ENCODE measurements at regions not wholly inside any gene's neighbourhood (a gene's known extent, or its start where the extent isn't known, plus 50 kb on each side); places are given as distances from the start of the nearest gene placed in this dataset.

DNA sequence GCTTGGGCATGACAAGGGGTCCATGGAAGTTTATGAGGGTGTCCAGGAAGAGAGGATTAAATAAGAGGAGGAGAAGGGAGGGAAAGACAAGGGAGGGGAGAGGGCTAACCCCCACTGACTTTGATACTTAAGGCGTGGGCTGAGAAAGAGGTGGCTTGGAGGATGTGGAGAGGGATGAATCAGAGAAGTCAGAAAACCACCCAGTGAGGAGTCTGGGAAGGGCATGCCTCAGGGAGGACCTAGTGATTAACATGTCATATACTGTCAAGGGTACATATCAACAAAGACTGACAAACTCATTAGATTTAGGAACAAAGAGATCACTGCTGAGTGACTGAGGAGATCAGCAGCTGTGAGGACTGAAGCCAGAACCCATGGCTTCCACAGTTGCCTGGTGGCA is 145.4 kb downstream of the IRX5 start:
- Histone ChIP-seq H3K4me1 (no peaks in the 10 kb centered on the region), H3K27me3 (ENCODE audit: low read depth) (no peaks in the 10 kb centered on the region), H3K9me3 (no peaks in the 10 kb centered on the region), H3K36me3 (replicated peaks) (no peaks in the 10 kb centered on the region), H3K4me3 (no peak overlapping the region)
- no peak for DNase-seq (ENCODE audit: low spot score in 2 of 2)
- in situ Hi-C loops (cut with MboI; ENCODE audit: low sequenced_read_pairs) = no loop called here

GRCh38 chr16:55077266-55077665 is 146.6 kb downstream of the IRX5 start:
- no peaks in the 10 kb centered on the region for H3K27me3 ChIP-seq (ENCODE audit: low read depth)
- DNase-seq (ENCODE audit: low spot score in 2 of 2) = no peak
- H3K4me1 ChIP-seq = no peaks in the 10 kb centered on the region
- H3K9me3 ChIP-seq = no peaks in the 10 kb centered on the region
- H3K4me3 ChIP-seq = no peak overlapping the region
- no peaks in the 10 kb centered on the region for H3K36me3 ChIP-seq (replicated peaks)
- in situ Hi-C loops (cut with MboI; ENCODE audit: low sequenced_read_pairs) = no loop called here

GRCh38 chr16:55078153-55078552 is 147.5 kb downstream of the IRX5 start:
- in situ Hi-C loops (cut with MboI; ENCODE audit: low sequenced_read_pairs) = no loop called here
- Histone ChIP-seq H3K36me3 (replicated peaks) (no peaks in the 10 kb centered on the region), H3K4me1 (no peaks in the 10 kb centered on the region), H3K4me3 (no peak overlapping the region), H3K9me3 (no peaks in the 10 kb centered on the region), H3K27me3 (ENCODE audit: low read depth) (no peaks in the 10 kb centered on the region)
- DNase-seq (ENCODE audit: low spot score in 2 of 2) = no peak

- H3K27me3 ChIP-seq (ENCODE audit: low read depth) = no peaks in the 10 kb centered on the region
- no peak for DNase-seq (ENCODE audit: low spot score in 2 of 2)
- in situ Hi-C loops (cut with MboI; ENCODE audit: low sequenced_read_pairs) = no loop called here
- H3K4me3 ChIP-seq = no peak overlapping the region
- no peaks in the 10 kb centered on the region for H3K4me1 ChIP-seq
- no peaks in the 10 kb centered on the region for H3K36me3 ChIP-seq (replicated peaks)
- no peaks in the 10 kb centered on the region for H3K9me3 ChIP-seq
These were observed 148.2 kb downstream of the IRX5 start for GRCh38 chr16:55078699-55079410.

DNA sequence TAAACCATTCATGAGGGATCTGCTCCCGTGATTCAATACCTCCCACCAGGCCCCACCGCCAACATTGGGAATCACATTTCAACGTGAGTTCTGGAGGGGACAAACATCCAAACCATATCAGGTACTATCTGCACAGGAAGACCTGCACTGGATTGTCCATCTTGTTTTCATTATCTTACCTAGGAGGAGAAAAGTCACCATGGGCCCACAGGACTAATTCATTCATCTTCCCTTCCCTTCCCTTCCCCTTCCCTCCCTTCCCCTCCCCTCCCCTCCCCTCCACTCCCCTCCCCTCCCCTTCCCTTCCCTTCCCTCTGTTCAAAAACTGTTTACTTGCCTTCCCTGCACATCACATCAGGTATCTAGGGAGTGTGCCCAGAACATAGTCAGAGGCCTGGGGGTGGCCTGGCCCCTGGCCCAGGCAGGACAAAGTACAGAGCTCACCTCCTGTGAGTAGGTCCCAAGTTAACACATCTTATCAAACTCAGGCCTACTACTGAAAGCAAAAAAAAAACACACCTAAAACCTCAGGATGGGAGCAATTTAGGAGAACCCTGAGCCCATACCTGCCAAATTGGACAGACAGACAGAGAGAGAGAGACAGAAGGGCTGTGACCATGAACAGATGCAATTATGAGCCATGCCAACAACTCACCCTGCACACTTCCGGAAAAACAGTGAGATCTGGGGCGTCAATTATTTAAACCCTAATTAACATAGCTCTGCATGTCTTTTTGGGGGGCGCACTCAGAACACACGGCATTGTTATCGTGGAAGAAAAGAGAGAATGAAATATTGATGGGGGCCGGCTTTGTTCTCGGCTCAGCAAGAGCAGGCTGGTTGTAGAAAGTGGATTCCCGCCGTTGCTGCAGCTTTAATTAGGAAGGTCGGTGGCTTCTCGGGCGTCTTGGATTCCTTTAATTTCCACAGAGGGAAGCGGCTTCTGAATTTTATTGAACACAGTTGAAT is 151.2 kb downstream of the IRX5 start:
- Histone ChIP-seq H3K4me3 (no peak overlapping the region), H3K36me3 (replicated peaks) (no peaks in the 10 kb centered on the region), H3K4me1 (no peaks in the 10 kb centered on the region), H3K9me3 (no peaks in the 10 kb centered on the region), H3K27me3 (ENCODE audit: low read depth) (no peaks in the 10 kb centered on the region)
- in situ Hi-C loops (cut with MboI; ENCODE audit: low sequenced_read_pairs) = no loop called here
- no peak for DNase-seq (ENCODE audit: low spot score in 2 of 2)

GRCh38 chr16:55082591-55082976 is 151.9 kb downstream of the IRX5 start:
- H3K27me3 ChIP-seq (ENCODE audit: low read depth) = no peaks in the 10 kb centered on the region
- H3K4me1 ChIP-seq = no peaks in the 10 kb centered on the region
- DNase-seq (ENCODE audit: low spot score in 2 of 2) = no peak
- H3K36me3 ChIP-seq (replicated peaks) = no peaks in the 10 kb centered on the region
- H3K4me3 ChIP-seq = no peak overlapping the region
- in situ Hi-C loops (cut with MboI; ENCODE audit: low sequenced_read_pairs) = no loop called here
- H3K9me3 ChIP-seq = no peaks in the 10 kb centered on the region

DNA sequence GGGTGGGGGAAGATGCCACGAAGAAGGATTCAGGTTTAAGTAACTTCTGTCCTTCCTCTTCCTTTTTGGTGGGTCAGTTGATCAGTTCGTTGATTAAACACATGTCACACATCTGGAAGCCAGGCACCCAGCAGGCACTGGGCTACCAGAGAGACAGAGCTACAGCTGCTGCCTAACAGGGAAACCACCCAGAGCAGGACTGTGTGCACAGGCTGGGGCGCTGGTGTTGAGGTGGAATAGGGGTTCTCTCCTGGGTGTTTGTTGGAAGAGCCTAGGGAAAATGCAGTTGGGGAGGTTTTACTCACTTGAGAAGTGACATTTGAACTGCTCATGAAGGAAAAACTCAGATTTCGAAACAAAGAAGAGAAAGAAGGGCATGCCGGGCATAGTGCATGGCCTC is 152.4 kb downstream of the IRX5 start:
- DNase-seq (ENCODE audit: low spot score in 2 of 2) = no peak
- Histone ChIP-seq H3K4me3 (no peak overlapping the region), H3K4me1 (no peaks in the 10 kb centered on the region), H3K9me3 (no peaks in the 10 kb centered on the region), H3K36me3 (replicated peaks) (no peaks in the 10 kb centered on the region), H3K27me3 (ENCODE audit: low read depth) (no peaks in the 10 kb centered on the region)
- in situ Hi-C loops (cut with MboI; ENCODE audit: low sequenced_read_pairs) = no loop called here

DNA sequence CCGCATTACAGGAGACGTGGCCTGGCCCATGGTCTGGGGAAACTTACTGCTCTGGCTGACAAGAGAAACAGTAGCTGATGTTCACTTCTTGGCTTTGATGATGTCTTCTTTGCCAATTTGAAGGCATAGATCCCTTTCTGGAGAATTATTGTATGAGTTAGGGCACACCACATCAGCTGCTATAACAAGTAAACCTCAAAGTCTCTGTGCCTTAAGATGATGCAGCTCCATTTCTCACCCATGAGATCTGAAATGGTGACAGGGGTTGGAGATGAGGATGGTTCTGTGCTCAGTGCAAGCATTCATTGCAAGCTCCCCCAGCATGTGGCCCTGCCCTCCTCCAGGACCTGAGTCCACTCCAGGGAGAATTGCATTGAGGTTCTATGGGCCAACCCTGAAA is 157.4 kb downstream of the IRX5 start:
- no peak for DNase-seq (ENCODE audit: low spot score in 2 of 2)
- H3K9me3 ChIP-seq = no peaks in the 10 kb centered on the region
- H3K4me3 ChIP-seq = no peak overlapping the region
- H3K4me1 ChIP-seq = no peaks in the 10 kb centered on the region
- no peaks in the 10 kb centered on the region for H3K36me3 ChIP-seq (replicated peaks)
- in situ Hi-C loops (cut with MboI; ENCODE audit: low sequenced_read_pairs) = no loop called here
- no peaks in the 10 kb centered on the region for H3K27me3 ChIP-seq (ENCODE audit: low read depth)

DNA sequence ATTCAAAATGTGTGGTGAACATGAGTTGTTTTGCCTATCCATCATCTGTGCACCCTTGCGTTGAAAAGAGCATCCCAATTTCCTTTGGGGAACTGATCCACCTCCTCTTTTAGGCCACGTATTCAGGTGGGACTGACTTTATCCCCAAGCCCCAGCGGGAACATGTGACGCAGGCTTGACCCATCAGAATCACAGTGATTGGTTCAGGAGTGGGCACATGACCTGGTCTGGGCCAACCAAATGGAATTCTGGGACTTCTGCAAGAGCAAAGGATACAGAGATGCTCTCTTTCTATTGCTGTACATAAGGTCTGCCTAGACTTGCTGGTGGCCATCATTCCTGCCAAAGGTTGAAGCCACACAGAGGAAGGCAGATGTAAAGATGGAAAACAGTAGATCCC is 158.9 kb downstream of the IRX5 start:
- Histone ChIP-seq H3K27me3 (ENCODE audit: low read depth) (no peaks in the 10 kb centered on the region), H3K36me3 (replicated peaks) (no peaks in the 10 kb centered on the region)
- in situ Hi-C loops (cut with MboI; ENCODE audit: low sequenced_read_pairs) = no loop called here

GRCh38 chr16:55091213-55091870 is 160.7 kb downstream of the IRX5 start:
- H3K4me1 ChIP-seq = no peaks in the 10 kb centered on the region
- in situ Hi-C loops (cut with MboI; ENCODE audit: low sequenced_read_pairs) = no loop called here
- no peak for DNase-seq (ENCODE audit: low spot score in 2 of 2)
- no peak overlapping the region for H3K4me3 ChIP-seq
- no peaks in the 10 kb centered on the region for H3K27me3 ChIP-seq (ENCODE audit: low read depth)
- H3K36me3 ChIP-seq (replicated peaks) = no peaks in the 10 kb centered on the region
- no peaks in the 10 kb centered on the region for H3K9me3 ChIP-seq

More for the DNA sequence above, 158.9 kb downstream of the IRX5 start:
- DNase-seq (ENCODE audit: low spot score in 2 of 2) = no peak
- Histone ChIP-seq H3K4me3 (no peak overlapping the region), H3K4me1 (no peaks in the 10 kb centered on the region), H3K9me3 (no peaks in the 10 kb centered on the region)

DNA sequence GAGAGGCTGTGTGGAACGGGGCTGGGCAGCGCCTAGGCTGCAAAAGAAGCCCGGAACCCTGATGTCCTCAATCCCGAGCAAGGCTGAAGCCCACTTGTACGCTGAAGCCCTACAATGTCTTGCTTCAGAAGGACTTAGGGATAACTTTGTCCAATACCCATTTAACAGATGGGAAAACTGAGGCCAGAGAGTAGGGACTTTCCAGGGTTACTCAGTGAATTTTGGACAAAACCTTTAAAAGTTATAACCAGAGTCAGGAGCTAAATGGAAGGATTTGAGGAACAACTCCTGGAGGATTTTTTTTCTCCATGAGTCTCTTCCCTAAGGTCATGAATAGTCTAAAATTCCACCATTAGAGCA is 161.2 kb downstream of the IRX5 start:
- H3K9me3 ChIP-seq = no peaks in the 10 kb centered on the region
- H3K4me3 ChIP-seq = no peak overlapping the region
- H3K36me3 ChIP-seq (replicated peaks) = no peaks in the 10 kb centered on the region
- no peaks in the 10 kb centered on the region for H3K27me3 ChIP-seq (ENCODE audit: low read depth)
- no peaks in the 10 kb centered on the region for H3K4me1 ChIP-seq
- in situ Hi-C loops (cut with MboI; ENCODE audit: low sequenced_read_pairs) = no loop called here
- DNase-seq (ENCODE audit: low spot score in 2 of 2) = no peak

GRCh38 chr16:55100100-55100499 is 169.4 kb downstream of the IRX5 start:
- no peaks in the 10 kb centered on the region for H3K27me3 ChIP-seq (ENCODE audit: low read depth)
- H3K36me3 ChIP-seq (replicated peaks) = no peaks in the 10 kb centered on the region
- no peaks in the 10 kb centered on the region for H3K9me3 ChIP-seq
- H3K4me3 ChIP-seq = no peak overlapping the region
- in situ Hi-C loops (cut with MboI; ENCODE audit: low sequenced_read_pairs) = no loop called here
- DNase-seq (ENCODE audit: low spot score in 2 of 2) = no peak
- H3K4me1 ChIP-seq = no peaks in the 10 kb centered on the region

GRCh38 chr16:55101026-55101425 is 170.4 kb downstream of the IRX5 start:
- no peaks in the 10 kb centered on the region for H3K4me1 ChIP-seq
- in situ Hi-C loops (cut with MboI; ENCODE audit: low sequenced_read_pairs) = no loop called here

DNA sequence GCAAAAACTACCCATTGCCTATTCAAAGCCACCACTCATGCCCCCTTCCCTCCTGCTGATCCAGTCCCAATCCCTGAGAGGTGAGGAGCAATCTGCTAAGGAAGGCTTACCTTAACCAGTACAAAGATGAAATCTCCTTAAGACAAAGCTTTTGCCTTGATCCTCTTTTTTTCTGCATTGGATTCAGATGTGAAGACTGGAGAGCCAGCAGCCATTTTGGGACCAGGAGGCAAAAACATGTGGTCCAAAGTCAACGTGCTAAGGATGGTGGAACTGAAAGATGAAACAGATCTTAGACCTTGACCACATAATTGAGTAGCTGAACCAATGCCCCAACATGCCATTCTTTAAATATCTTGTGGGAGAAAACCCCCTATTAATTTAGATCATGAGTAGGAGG is 171.4 kb downstream of the IRX5 start:
- Histone ChIP-seq H3K36me3 (replicated peaks) (no peaks in the 10 kb centered on the region), H3K9me3 (no peaks in the 10 kb centered on the region), H3K27me3 (ENCODE audit: low read depth) (no peaks in the 10 kb centered on the region), H3K4me1 (no peaks in the 10 kb centered on the region), H3K4me3 (no peak overlapping the region)
- no peak for DNase-seq (ENCODE audit: low spot score in 2 of 2)
- in situ Hi-C loops (cut with MboI; ENCODE audit: low sequenced_read_pairs) = no loop called here

More at GRCh38 chr16:55101026-55101425, 170.4 kb downstream of the IRX5 start:
- DNase-seq (ENCODE audit: low spot score in 2 of 2) = no peak
- no peaks in the 10 kb centered on the region for H3K9me3 ChIP-seq
- no peaks in the 10 kb centered on the region for H3K36me3 ChIP-seq (replicated peaks)
- no peaks in the 10 kb centered on the region for H3K27me3 ChIP-seq (ENCODE audit: low read depth)
- no peak overlapping the region for H3K4me3 ChIP-seq

All from HAP-1 (cell line).